Fibroblast of skin of left biceps (primary cell): ENCODE measurements at regions not wholly inside any gene's neighbourhood (a gene's known extent, or its start where the extent isn't known, plus 50 kb on each side); places are given as distances from the start of the nearest gene placed in this dataset.

Source experiments
- DNase-seq, 2 experiments: peaks; one replicate each; pipeline ENCODE4 v3.0.0-alpha.2; 2013; ENCODE audit warnings: low read depth in 2 of 2

GRCh38 chr2:122390406-122390805, 635.0 kb downstream of the TSN start:
- DNase-seq: no peak

- no peak for DNase-seq
These were observed 636.3 kb downstream of the TSN start for GRCh38 chr2:122391726-122392125.

GRCh38 chr2:122395687-122396086, 640.2 kb downstream of the TSN start:
- no peak for DNase-seq

GRCh38 chr2:122411231-122411630, 655.8 kb downstream of the TSN start:
- no peak for DNase-seq

- DNase-seq: no peak
These were observed 656.9 kb downstream of the TSN start for GRCh38 chr2:122412360-122412759.

GRCh38 chr2:122414902-122415301, 659.5 kb downstream of the TSN start:
- no peak for DNase-seq

- no peak for DNase-seq
These were observed 661.7 kb downstream of the TSN start for GRCh38 chr2:122417114-122417513.

- DNase-seq: no peak
These were observed 666.3 kb downstream of the TSN start for GRCh38 chr2:122421775-122422174.

- DNase-seq: no peak
These were observed 667.0 kb downstream of the TSN start for GRCh38 chr2:122422384-122422991.

GRCh38 chr2:122423934-122424333, 668.5 kb downstream of the TSN start:
- no peak for DNase-seq

GRCh38 chr2:122433123-122433754, 677.8 kb downstream of the TSN start:
- no peak for DNase-seq

GRCh38 chr2:122445003-122445402, 689.6 kb downstream of the TSN start:
- DNase-seq: no peak

GRCh38 chr2:122446761-122447160, 691.3 kb downstream of the TSN start:
- DNase-seq: no peak

- no peak for DNase-seq
These were observed 691.8 kb downstream of the TSN start for GRCh38 chr2:122447237-122447636.

GRCh38 chr2:122451040-122451439, 695.6 kb downstream of the TSN start:
- peak in 1 of 2 experiments; percentile 1 for DNase-seq

GRCh38 chr2:122451697-122452096, 696.2 kb downstream of the TSN start:
- DNase-seq: no peak

GRCh38 chr2:122469147-122469546, 713.7 kb downstream of the TSN start:
- DNase-seq: no peak

GRCh38 chr2:122471753-122472152, 716.3 kb downstream of the TSN start:
- no peak for DNase-seq

- peak; percentile 10 to 15 for DNase-seq
These were observed 722.7 kb downstream of the TSN start for GRCh38 chr2:122478117-122478516.

- peak; percentile 4 to 8 for DNase-seq
These were observed 723.3 kb downstream of the TSN start for GRCh38 chr2:122478771-122479170.

- DNase-seq: no peak
These were observed 725.2 kb downstream of the TSN start for GRCh38 chr2:122480501-122481243.

GRCh38 chr2:122481244-122481622, 725.8 kb downstream of the TSN start:
- no peak for DNase-seq

GRCh38 chr2:122481717-122482116, 726.3 kb downstream of the TSN start:
- no peak for DNase-seq
